LNCAP (cell line): ENCODE measurements at regions not wholly inside any gene's neighbourhood (a gene's known extent, or its start where the extent isn't known, plus 50 kb on each side); places are given as distances from the start of the nearest gene placed in this dataset.

Experiments used
- CTCF ChIP-seq: fragments of 450-650 bp; IDR thresholded peaks from 2 replicates; pipeline ENCODE4 v1.5.1; 2017; ENCODE audit warnings: mild to moderate bottlenecking

DNA sequence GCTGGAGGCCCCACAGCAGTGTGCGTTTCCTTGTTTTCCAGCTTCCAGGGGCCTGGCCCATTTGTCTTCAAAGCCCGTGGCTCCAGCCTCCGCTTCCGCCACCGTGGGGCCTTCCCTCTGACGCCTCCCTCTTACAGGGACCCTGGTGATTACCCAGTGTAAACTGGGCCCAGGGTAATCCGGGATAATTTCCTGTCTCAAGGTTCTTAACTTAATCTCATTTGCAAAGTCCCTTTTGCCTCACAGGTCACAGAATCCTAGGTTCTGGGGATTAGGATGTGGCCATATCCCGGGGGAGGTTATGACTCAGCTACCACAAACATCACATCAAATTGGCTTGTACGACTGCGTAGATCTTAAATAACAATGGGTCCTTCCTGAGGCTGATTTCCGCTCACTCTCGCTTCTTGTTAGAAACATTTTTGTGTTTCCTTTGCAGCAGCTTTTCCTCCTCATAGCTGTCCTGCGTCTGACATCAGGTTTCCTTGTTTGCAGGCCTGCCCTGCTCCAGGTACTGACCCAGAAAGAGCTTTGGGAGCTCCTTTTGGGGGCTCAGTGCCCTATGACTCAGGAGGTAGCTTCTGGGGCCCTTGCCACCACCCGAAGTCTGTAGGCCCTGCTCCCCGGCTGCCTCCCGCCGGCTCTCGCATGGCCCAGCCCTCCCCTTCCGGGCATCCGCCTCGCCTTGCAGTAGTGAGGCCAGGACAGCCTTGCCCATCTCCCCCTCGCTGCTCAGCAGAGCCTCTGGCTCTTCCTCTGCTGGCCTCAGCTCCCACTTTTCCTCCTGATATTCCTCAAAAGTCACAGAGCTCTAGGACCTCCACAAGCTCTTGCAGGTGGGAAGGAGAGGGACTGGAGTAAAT is 100.5 kb downstream of the ERMARD start:
- TF ChIP-seq CTCF: no peak

GRCh38 chr6:169850746-169851145 is 99.3 kb downstream of the ERMARD start:
- no peak for TF ChIP-seq CTCF

GRCh38 chr6:169850154-169850553 is 98.7 kb downstream of the ERMARD start:
- no peak for TF ChIP-seq CTCF

- no peak for TF ChIP-seq CTCF
Measured at GRCh38 chr6:169849396-169849795, 98.0 kb downstream of the ERMARD start.

DNA sequence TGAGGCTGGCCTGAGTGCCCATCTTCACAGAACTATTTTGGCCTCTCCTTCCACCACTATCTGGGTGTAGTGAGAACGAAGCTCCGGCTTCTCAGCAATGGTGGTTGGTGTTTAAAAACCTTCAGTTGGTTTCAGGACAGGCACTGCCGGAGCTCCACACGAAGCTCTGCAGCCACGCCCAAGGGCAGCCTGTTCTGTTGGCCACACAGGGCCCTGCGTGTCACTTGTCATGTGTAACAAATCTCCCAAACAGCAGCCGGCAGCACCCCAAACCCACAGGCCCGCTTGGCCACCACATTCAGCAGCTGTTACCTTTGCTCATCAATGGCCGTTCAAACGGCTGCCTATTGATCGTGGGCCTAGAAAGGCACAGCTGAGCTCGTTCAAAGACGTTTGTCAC is 97.5 kb downstream of the ERMARD start:
- TF ChIP-seq CTCF: no peak

DNA sequence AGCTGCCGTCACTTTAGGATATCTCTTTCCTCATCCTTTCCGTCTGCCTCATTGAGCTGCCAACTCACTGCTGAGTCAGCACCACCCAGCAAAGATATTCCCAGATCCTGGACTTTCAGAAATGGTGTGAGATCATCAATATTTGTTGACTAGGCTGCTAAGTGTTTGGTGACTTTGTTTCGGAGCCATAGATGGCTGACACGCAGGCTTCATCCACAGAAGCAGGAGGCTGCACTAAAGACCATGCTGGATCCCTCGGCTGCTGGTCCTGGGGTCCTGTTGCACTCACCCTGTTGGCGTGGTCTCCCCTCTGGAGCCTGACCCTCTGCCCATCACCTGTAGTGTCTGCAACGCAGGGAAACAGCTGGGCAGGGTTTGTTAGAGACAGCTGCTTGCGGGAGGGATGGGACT is 96.5 kb downstream of the ERMARD start:
- no peak for TF ChIP-seq CTCF

- TF ChIP-seq CTCF: no peak
Measured at GRCh38 chr6:169847141-169847674, 95.8 kb downstream of the ERMARD start.
